Gastrocnemius medialis (tissue), 4 donors: ENCODE measurements at regions not wholly inside any gene's neighbourhood (a gene's known extent, or its start where the extent isn't known, plus 50 kb on each side); places are given as distances from the start of the nearest gene placed in this dataset.

Experiments
- POLR2A ChIP-seq, 2 donors: fragments of 450-650 bp; IDR thresholded peaks; one replicate each; pipeline ENCODE4 v1.6.1; 2017; ENCODE audit warnings: antibody characterized with exemption in 2 of 2, mild to moderate bottlenecking in 2 of 2, moderate library complexity in 2 of 2
- TF ChIP-seq, protein P1 (sequence below), 5 experiments: fragments of 450-650 bp in 3 of 5; fragments of 200-600 bp in 2 of 5; sonication (generic) in 2 of 5; IDR thresholded peaks in 4 of 5; conservative IDR thresholded peaks in 1 of 5; 1 replicate in 4 of 5; 2 replicates in 1 of 5; pipeline ENCODE4 v1.5.1; 2016 to 2019; ENCODE audit warnings: antibody characterized with exemption in 5 of 5, mild to moderate bottlenecking in 3 of 5, moderate library complexity in 3 of 5

DNA sequence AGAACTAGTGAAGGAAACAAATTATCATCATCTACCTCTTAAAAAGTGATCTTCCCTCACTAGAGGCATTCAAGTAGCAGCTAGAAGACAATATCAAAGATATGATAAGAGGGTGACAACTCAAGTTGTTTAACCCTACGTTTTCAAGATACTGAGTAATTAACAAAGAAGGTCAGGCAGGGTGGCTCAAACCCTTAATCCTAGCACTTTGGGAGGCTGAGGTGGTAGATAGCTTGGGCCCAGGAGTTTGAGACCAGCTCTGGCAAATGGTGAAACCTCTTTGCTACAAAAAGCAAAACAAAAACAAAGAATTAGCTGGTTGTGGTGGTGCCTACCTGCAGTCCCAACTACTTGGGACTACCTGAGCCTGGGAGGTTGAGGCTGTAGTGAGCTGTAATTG lies 408.2 kb upstream of the TUSC1 start:
- TF ChIP-seq, protein P1, sequence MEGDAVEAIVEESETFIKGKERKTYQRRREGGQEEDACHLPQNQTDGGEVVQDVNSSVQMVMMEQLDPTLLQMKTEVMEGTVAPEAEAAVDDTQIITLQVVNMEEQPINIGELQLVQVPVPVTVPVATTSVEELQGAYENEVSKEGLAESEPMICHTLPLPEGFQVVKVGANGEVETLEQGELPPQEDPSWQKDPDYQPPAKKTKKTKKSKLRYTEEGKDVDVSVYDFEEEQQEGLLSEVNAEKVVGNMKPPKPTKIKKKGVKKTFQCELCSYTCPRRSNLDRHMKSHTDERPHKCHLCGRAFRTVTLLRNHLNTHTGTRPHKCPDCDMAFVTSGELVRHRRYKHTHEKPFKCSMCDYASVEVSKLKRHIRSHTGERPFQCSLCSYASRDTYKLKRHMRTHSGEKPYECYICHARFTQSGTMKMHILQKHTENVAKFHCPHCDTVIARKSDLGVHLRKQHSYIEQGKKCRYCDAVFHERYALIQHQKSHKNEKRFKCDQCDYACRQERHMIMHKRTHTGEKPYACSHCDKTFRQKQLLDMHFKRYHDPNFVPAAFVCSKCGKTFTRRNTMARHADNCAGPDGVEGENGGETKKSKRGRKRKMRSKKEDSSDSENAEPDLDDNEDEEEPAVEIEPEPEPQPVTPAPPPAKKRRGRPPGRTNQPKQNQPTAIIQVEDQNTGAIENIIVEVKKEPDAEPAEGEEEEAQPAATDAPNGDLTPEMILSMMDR (IDR thresholded peaks at IDR 0.05 in 4 of 5, conservative IDR thresholded peaks at IDR 0.05 in 1 of 5) = no peak
- TF ChIP-seq POLR2A (IDR thresholded peaks at IDR 0.05) = no peak
